KMS-11 (cell line): ENCODE measurements at regions not wholly inside any gene's neighbourhood (a gene's known extent, or its start where the extent isn't known, plus 50 kb on each side); places are given as distances from the start of the nearest gene placed in this dataset.

Source experiments
- H2AFZ ChIP-seq: fragments of 200-600 bp; sonication (generic); 2 replicates; pipeline ENCODE4 v1.6.1; 2016; ENCODE audit warnings: antibody characterized with exemption, mixed run types, low read depth
- H3K27ac ChIP-seq: fragments of 200-600 bp; sonication (generic); 2 replicates; pipeline ENCODE4 v1.6.1; 2016; ENCODE audit warnings: mild to moderate bottlenecking, mixed run types
- H3K27me3 ChIP-seq: fragments of 200-600 bp; sonication (generic); 2 replicates; pipeline ENCODE4 v1.6.1; 2017; ENCODE audit warnings: mild to moderate bottlenecking, low read depth, mixed run types, moderate library complexity; ENCODE audit not compliant: insufficient read depth
- H3K36me3 ChIP-seq: fragments of 200-600 bp; sonication (generic); 2 replicates; pipeline ENCODE4 v1.6.1; 2017; ENCODE audit warnings: mild to moderate bottlenecking, mixed run types; ENCODE audit not compliant: insufficient read depth
- H3K4me1 ChIP-seq: fragments of 200-600 bp; sonication (generic); 2 replicates; pipeline ENCODE4 v1.6.1; 2016; ENCODE audit warnings: mild to moderate bottlenecking, low read depth, mixed run types; ENCODE audit not compliant: poor library complexity, severe bottlenecking
- H3K4me2 ChIP-seq: fragments of 200-600 bp; sonication (generic); 2 replicates; pipeline ENCODE4 v1.7.0; 2016; ENCODE audit warnings: mild to moderate bottlenecking, mixed run types
- H3K4me3 ChIP-seq: fragments of 200-600 bp; sonication (generic); IDR thresholded peaks from 2 replicates; pipeline ENCODE4 v1.6.1; 2017; ENCODE audit warnings: low read depth, low read length, mixed read lengths; ENCODE audit not compliant: insufficient read depth
- H3K79me2 ChIP-seq: fragments of 200-600 bp; sonication (generic); 2 replicates; pipeline ENCODE4 v1.6.1; 2016; ENCODE audit warnings: low read depth, mixed run types; ENCODE audit not compliant: insufficient read depth
- H3K9ac ChIP-seq: fragments of 200-600 bp; sonication (generic); 2 replicates; pipeline ENCODE4 v1.6.1; 2016; ENCODE audit warnings: mild to moderate bottlenecking, mixed run types
- H4K20me1 ChIP-seq: fragments of 200-600 bp; sonication (generic); 2 replicates; pipeline ENCODE4 v1.6.1; 2016; ENCODE audit warnings: mild to moderate bottlenecking, mixed run types; ENCODE audit not compliant: insufficient read depth
- TF ChIP-seq, protein P1 (sequence below): fragments of 200-600 bp; sonication (generic); conservative IDR thresholded peaks from 2 replicates; pipeline ENCODE4 v1.6.1; 2017; ENCODE audit warnings: low read depth, mild to moderate bottlenecking, antibody characterized with exemption, low read length, moderate library complexity, mixed read lengths

DNA sequence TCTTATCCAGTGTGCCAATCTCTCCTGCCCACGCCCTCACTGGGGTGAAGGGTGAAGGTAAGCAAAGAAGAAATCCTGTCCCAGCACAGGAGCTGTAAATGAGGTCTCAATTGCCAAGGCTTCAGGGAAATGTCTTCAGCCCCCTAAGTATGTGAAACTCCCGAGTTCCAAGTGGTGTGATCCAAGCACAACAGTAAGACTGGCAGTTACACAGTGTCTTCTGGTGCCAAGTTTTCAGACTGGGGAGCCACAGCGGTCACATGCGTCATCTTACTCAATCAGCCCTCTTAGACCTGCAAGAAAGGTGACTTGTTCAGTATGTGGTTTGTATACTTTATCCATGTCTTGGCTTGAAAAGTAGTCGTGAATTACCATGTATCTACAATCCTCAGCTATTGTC, 55.0 kb upstream of the SPRED2 start:
- Histone ChIP-seq H3K9ac (no peak overlapping the region), H3K4me2 (no peak overlapping the region), H3K79me2 (no peaks in the 10 kb centered on the region), H3K27me3 (no peaks in the 10 kb centered on the region), H3K36me3 (no peaks in the 10 kb centered on the region), H3K4me1 (no peaks in the 10 kb centered on the region), H2AFZ (no peak overlapping the region), H3K4me3 (no peak overlapping the region), H3K27ac (no peak overlapping the region), H4K20me1 (no peaks in the 10 kb centered on the region)
- TF ChIP-seq, protein P1, sequence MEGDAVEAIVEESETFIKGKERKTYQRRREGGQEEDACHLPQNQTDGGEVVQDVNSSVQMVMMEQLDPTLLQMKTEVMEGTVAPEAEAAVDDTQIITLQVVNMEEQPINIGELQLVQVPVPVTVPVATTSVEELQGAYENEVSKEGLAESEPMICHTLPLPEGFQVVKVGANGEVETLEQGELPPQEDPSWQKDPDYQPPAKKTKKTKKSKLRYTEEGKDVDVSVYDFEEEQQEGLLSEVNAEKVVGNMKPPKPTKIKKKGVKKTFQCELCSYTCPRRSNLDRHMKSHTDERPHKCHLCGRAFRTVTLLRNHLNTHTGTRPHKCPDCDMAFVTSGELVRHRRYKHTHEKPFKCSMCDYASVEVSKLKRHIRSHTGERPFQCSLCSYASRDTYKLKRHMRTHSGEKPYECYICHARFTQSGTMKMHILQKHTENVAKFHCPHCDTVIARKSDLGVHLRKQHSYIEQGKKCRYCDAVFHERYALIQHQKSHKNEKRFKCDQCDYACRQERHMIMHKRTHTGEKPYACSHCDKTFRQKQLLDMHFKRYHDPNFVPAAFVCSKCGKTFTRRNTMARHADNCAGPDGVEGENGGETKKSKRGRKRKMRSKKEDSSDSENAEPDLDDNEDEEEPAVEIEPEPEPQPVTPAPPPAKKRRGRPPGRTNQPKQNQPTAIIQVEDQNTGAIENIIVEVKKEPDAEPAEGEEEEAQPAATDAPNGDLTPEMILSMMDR, result no peak

GRCh38 chr2:65486802-65487201, 54.4 kb upstream of the SPRED2 start:
- H3K27ac ChIP-seq, result no peak overlapping the region
- H4K20me1 ChIP-seq, result no peaks in the 10 kb centered on the region
- no peak overlapping the region for H3K4me2 ChIP-seq
- H3K4me1 ChIP-seq, result no peaks in the 10 kb centered on the region
- H3K4me3 ChIP-seq, result no peak overlapping the region
- no peaks in the 10 kb centered on the region for H3K36me3 ChIP-seq
- H2AFZ ChIP-seq, result no peak overlapping the region
- TF ChIP-seq, protein P1, result no peak
- H3K79me2 ChIP-seq, result no peaks in the 10 kb centered on the region
- H3K27me3 ChIP-seq, result no peaks in the 10 kb centered on the region
- no peak overlapping the region for H3K9ac ChIP-seq

GRCh38 chr2:65486282-65486681, 53.9 kb upstream of the SPRED2 start:
- H3K4me1 ChIP-seq, result no peaks in the 10 kb centered on the region
- H3K27me3 ChIP-seq, result no peaks in the 10 kb centered on the region
- H3K36me3 ChIP-seq, result no peaks in the 10 kb centered on the region
- H3K4me3 ChIP-seq, result no peak overlapping the region
- no peak overlapping the region for H3K27ac ChIP-seq
- no peak overlapping the region for H3K4me2 ChIP-seq
- no peak overlapping the region for H2AFZ ChIP-seq
- H4K20me1 ChIP-seq, result no peaks in the 10 kb centered on the region
- H3K79me2 ChIP-seq, result no peaks in the 10 kb centered on the region
- no peak overlapping the region for H3K9ac ChIP-seq
- TF ChIP-seq, protein P1, result no peak

GRCh38 chr2:65485839-65486238, 53.4 kb upstream of the SPRED2 start:
- no peak overlapping the region for H3K27ac ChIP-seq
- no peak overlapping the region for H2AFZ ChIP-seq
- H3K36me3 ChIP-seq, result no peaks in the 10 kb centered on the region
- no peak overlapping the region for H3K9ac ChIP-seq
- TF ChIP-seq, protein P1, result no peak
- H3K4me2 ChIP-seq, result no peak overlapping the region
- no peaks in the 10 kb centered on the region for H3K27me3 ChIP-seq
- no peaks in the 10 kb centered on the region for H3K79me2 ChIP-seq
- no peaks in the 10 kb centered on the region for H3K4me1 ChIP-seq
- H3K4me3 ChIP-seq, result no peak overlapping the region
- no peaks in the 10 kb centered on the region for H4K20me1 ChIP-seq
